Vagina (tissue), 2 donors: ENCODE measurements at regions not wholly inside any gene's neighbourhood (a gene's known extent, or its start where the extent isn't known, plus 50 kb on each side); places are given as distances from the start of the nearest gene placed in this dataset.

ENCODE experiments used
- DNase-seq, 2 donors: peaks; one replicate each; pipeline ENCODE4 v3.0.0-alpha.2; 2017; ENCODE audit errors: extremely low spot score in 2 of 2
- H3K27ac ChIP-seq: fragments of 200-600 bp; sonication (generic); one replicate; pipeline ENCODE4 v1.5.1; 2019
- H3K27me3 ChIP-seq: fragments of 200-600 bp; sonication (generic); one replicate; pipeline ENCODE4 v1.5.1; 2019
- H3K36me3 ChIP-seq, 2 donors: fragments of 200-600 bp; sonication (generic); one replicate each; pipeline ENCODE4 v1.5.1; 2017 to 2019
- H3K4me1 ChIP-seq: fragments of 200-600 bp; sonication (generic); one replicate; pipeline ENCODE4 v1.5.1; 2019
- H3K4me3 ChIP-seq, 2 donors: fragments of 200-600 bp; sonication (generic); 1 replicate in 1 of 2; 2 replicates in 1 of 2; pipeline ENCODE4 v1.5.1; 2016 to 2019
- H3K9me3 ChIP-seq: fragments of 200-600 bp; sonication (generic); one replicate; pipeline ENCODE4 v1.5.1; 2019
- CTCF ChIP-seq, 3 experiments: fragments of 450-650 bp in 2 of 3; fragments of 200-600 bp in 1 of 3; sonication (generic) in 1 of 3; IDR thresholded peaks; one replicate each; pipeline ENCODE4 v1.5.1; 2017 to 2019; ENCODE audit warnings: antibody characterized with exemption in 3 of 3, mild to moderate bottlenecking in 2 of 3, moderate library complexity in 2 of 3
- POLR2A ChIP-seq, 2 donors: fragments of 450-650 bp; IDR thresholded peaks; one replicate each; pipeline ENCODE4 v1.6.1; 2017; ENCODE audit warnings: antibody characterized with exemption in 2 of 2, mild to moderate bottlenecking in 2 of 2, moderate library complexity in 2 of 2
- POLR2AphosphoS5 ChIP-seq, 2 donors: sonication (generic); formaldehyde crosslinking; IDR thresholded peaks; one replicate each; pipeline ENCODE4 v1.9.0; 2017; ENCODE audit warnings: antibody characterized with exemption in 2 of 2, mild to moderate bottlenecking in 2 of 2, low read depth in 1 of 2; ENCODE audit not compliant: insufficient read depth in 1 of 2
- intact Hi-C: fragments of 100-400 bp; cut with DNase I; formaldehyde crosslinking; loops from one replicate; pipeline ENCODE4 v1.15.1; 2023

- DNase-seq = peak in 1 of 2 donors; percentile 70
- Histone ChIP-seq H3K27me3 (no peaks in the 10 kb centered on the region), H3K27ac (no peak overlapping the region), H3K9me3 (no peaks in the 10 kb centered on the region), H3K4me1 (no peaks in the 10 kb centered on the region), H3K36me3 (no peaks in the 10 kb centered on the region), H3K4me3 (no peak overlapping the region)
- intact Hi-C loops = no loop called here
- TF ChIP-seq POLR2AphosphoS5 (IDR thresholded peaks at IDR 0.05; ENCODE audit: insufficient read depth in 1 of 2, low read depth in 1 of 2) (no peak), POLR2A (IDR thresholded peaks at IDR 0.05) (no peak), CTCF (IDR thresholded peaks at IDR 0.05) (no peak)
Measured at GRCh38 chr2:3094999-3095958, 282.3 kb downstream of the EIPR1 start.

GRCh38 chr2:3094318-3094717, 283.3 kb downstream of the EIPR1 start:
- intact Hi-C loops = no loop called here
- H3K4me1 ChIP-seq = no peaks in the 10 kb centered on the region
- DNase-seq = no peak
- no peak overlapping the region for H3K4me3 ChIP-seq
- no peaks in the 10 kb centered on the region for H3K9me3 ChIP-seq
- H3K36me3 ChIP-seq = no peaks in the 10 kb centered on the region
- no peak overlapping the region for H3K27ac ChIP-seq
- H3K27me3 ChIP-seq = no peaks in the 10 kb centered on the region
- TF ChIP-seq POLR2AphosphoS5 (IDR thresholded peaks at IDR 0.05; ENCODE audit: insufficient read depth in 1 of 2, low read depth in 1 of 2) (no peak), POLR2A (IDR thresholded peaks at IDR 0.05) (no peak), CTCF (IDR thresholded peaks at IDR 0.05) (no peak)

- H3K9me3 ChIP-seq = peaks cover 8% of the 10 kb centered on the region
- H3K27me3 ChIP-seq = no peaks in the 10 kb centered on the region
- no peaks in the 10 kb centered on the region for H3K4me1 ChIP-seq
- TF ChIP-seq POLR2A (IDR thresholded peaks at IDR 0.05) = no peak
- no peak for TF ChIP-seq CTCF (IDR thresholded peaks at IDR 0.05)
- no peak for TF ChIP-seq POLR2AphosphoS5 (IDR thresholded peaks at IDR 0.05; ENCODE audit: insufficient read depth in 1 of 2, low read depth in 1 of 2)
- H3K36me3 ChIP-seq = no peaks in the 10 kb centered on the region
- DNase-seq = no peak
- intact Hi-C loops = no loop called here
- H3K4me3 ChIP-seq = no peak overlapping the region
- no peak overlapping the region for H3K27ac ChIP-seq
Measured at GRCh38 chr2:3091696-3092095, 285.9 kb downstream of the EIPR1 start.

- Histone ChIP-seq H3K27me3 (no peaks in the 10 kb centered on the region), H3K36me3 (no peaks in the 10 kb centered on the region), H3K27ac (no peak overlapping the region), H3K9me3 (no peaks in the 10 kb centered on the region), H3K4me3 (no peak overlapping the region), H3K4me1 (no peaks in the 10 kb centered on the region)
- TF ChIP-seq CTCF (IDR thresholded peaks at IDR 0.05) = no peak
- no peak for TF ChIP-seq POLR2AphosphoS5 (IDR thresholded peaks at IDR 0.05; ENCODE audit: insufficient read depth in 1 of 2, low read depth in 1 of 2)
- no peak for TF ChIP-seq POLR2A (IDR thresholded peaks at IDR 0.05)
- intact Hi-C loops = no loop called here
- DNase-seq = no peak
Measured at GRCh38 chr2:3082705-3083104, 294.9 kb downstream of the EIPR1 start.
